ENCODE measurements at regions not wholly inside any gene's neighbourhood (a gene's known extent, or its start where the extent isn't known, plus 50 kb on each side); places are given as distances from the start of the nearest gene placed in this dataset.

DNA sequence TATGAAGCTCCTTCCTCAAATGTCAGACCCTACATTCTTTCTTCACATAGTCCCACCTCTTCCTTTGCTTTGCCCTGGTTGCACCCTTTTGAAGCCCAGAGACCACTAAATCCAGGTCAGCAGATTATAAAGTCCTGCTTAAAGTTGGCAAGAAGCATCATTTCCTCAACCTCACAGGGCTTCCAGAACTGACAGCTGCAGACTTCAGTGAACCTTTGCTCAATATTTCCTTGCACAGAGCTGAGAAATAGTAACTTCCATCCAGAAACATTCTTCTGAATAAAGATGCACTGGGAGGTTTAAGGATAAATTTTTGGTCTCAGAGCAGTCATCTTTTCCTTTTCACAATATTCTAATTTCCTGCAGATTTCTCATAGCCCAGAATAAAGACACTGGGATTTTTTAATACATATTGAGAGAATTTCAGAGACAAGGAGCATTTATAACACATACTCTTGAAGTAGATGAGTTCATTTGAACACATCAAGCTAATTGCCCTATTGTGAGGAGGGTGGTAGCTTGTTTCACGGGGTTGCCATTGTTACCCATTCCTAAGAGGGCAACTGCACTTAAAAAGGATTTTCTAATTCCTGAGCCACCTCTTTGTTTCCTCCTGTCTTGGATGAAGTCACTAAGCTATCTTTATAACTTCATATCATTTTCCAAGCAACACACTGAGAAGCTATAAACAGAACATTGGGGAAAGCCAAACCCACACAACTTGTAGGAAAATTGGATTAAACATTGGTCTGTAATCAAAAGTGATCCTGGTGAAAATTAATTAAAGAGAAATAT is 150.2 kb upstream of the PLN start:
- TF ChIP-seq POLR2AphosphoS5 (IDR thresholded peaks at IDR 0.05; ENCODE audit: control insufficient read depth, insufficient read depth, low read depth, low read length) = no peak
- no peak for TF ChIP-seq POLR3A (IDR thresholded peaks at IDR 0.05; ENCODE audit: borderline replicate concordance, extremely low read depth, insufficient read depth, insufficient read length)
- TF ChIP-seq KDM2B (CRISPR knock-in tag; IDR thresholded peaks at IDR 0.05) = no peak
- TF ChIP-seq EWSR1 (IDR thresholded peaks at IDR 0.05; ENCODE audit: borderline replicate concordance, low read depth, partially characterized antibody) = no peak

Measured in K562 (cell line).